HEK293 (cell line): ENCODE measurements at regions not wholly inside any gene's neighbourhood (a gene's known extent, or its start where the extent isn't known, plus 50 kb on each side); places are given as distances from the start of the nearest gene placed in this dataset.

Experiments
- CTCF ChIA-PET: fragments of 350-600 bp; formaldehyde crosslinking; extraction: SDS; loops from one replicate; lab custom pipeline; 2021; ENCODE audit warnings: antibody characterized with exemption; lab: Yijun Ruan, JAX
- POLR2A ChIA-PET: fragments of 300-600 bp; formaldehyde crosslinking; extraction: SDS; loops from one replicate; lab custom pipeline; 2020; ENCODE audit warnings: antibody characterized with exemption, inconsistent platforms; lab: Yijun Ruan, JAX
- H3K27ac ChIP-seq: fragments of 200-500 bp; sonication (Bioruptor generic); 2 replicates; pipeline ENCODE4 v1.5.1; 2014; ENCODE audit warnings: low read depth, low read length, control low read depth, inconsistent platforms; ENCODE audit errors: extremely low read depth
- H3K36me3 ChIP-seq, 2 experiments: fragments of 200-500 bp in 1 of 2; sonication (Bioruptor generic) in 1 of 2; 1 replicate in 1 of 2; 2 replicates in 1 of 2; pipeline ENCODE4 v1.5.1; 2014 to 2017; ENCODE audit warnings: inconsistent platforms in 2 of 2, low read length in 2 of 2; ENCODE audit not compliant: control insufficient read depth in 2 of 2, insufficient read depth in 1 of 2
- H3K4me1 ChIP-seq: fragments of 200-500 bp; sonication (Bioruptor generic); 2 replicates; pipeline ENCODE4 v1.5.1; 2014; ENCODE audit warnings: mild to moderate bottlenecking, low read length, inconsistent platforms; ENCODE audit not compliant: control insufficient read depth, insufficient read depth
- H3K4me3 ChIP-seq: 2 replicates; pipeline ENCODE4 v1.5.1; 2011; ENCODE audit warnings: low read depth, mild to moderate bottlenecking, control low read depth, low read length, moderate library complexity
- H3K9me3 ChIP-seq: fragments of 200-500 bp; sonication (Bioruptor generic); 2 replicates; pipeline ENCODE4 v1.5.1; 2014; ENCODE audit warnings: low read depth, low read length, inconsistent platforms; ENCODE audit not compliant: control insufficient read depth, insufficient read depth
- ATF2 ChIP-seq: fragments of 450-650 bp; formaldehyde crosslinking; IDR thresholded peaks from 2 replicates; pipeline ENCODE4 v1.5.1; 2016; ENCODE audit warnings: missing biosample characterization, missing genetic modification characterization, low read depth
- FEZF1 ChIP-seq: fragments of 450-650 bp; formaldehyde crosslinking; IDR thresholded peaks from 2 replicates; pipeline ENCODE4 v1.5.1; 2016; ENCODE audit warnings: missing biosample characterization, missing genetic modification characterization
- HOXD13 ChIP-seq: sonication (generic); formaldehyde crosslinking; IDR thresholded peaks from 2 replicates; pipeline ENCODE4 v1.8.0; 2022; ENCODE audit warnings: missing genetic modification reagents, borderline replicate concordance
- IKZF3 ChIP-seq: fragments of 450-650 bp; IDR thresholded peaks from 2 replicates; pipeline ENCODE4 v1.5.0; 2018; ENCODE audit warnings: missing biosample characterization, mild to moderate bottlenecking, missing genetic modification characterization, moderate library complexity
- KLF10 ChIP-seq: fragments of 450-650 bp; IDR thresholded peaks from 2 replicates; pipeline ENCODE4 v1.5.1; 2018; ENCODE audit warnings: missing biosample characterization, mild to moderate bottlenecking, missing genetic modification characterization
- KLF16 ChIP-seq: fragments of 450-650 bp; formaldehyde crosslinking; IDR thresholded peaks from 2 replicates; pipeline ENCODE4 v1.5.1; 2017; ENCODE audit warnings: missing biosample characterization, missing genetic modification characterization
- KLF7 ChIP-seq: fragments of 450-650 bp; formaldehyde crosslinking; IDR thresholded peaks from 2 replicates; pipeline ENCODE4 v1.5.1; 2016; ENCODE audit warnings: missing biosample characterization, missing genetic modification characterization, borderline replicate concordance
- OSR2 ChIP-seq: fragments of 450-650 bp; formaldehyde crosslinking; IDR thresholded peaks from 2 replicates; pipeline ENCODE4 v1.5.1; 2016; ENCODE audit warnings: missing biosample characterization, missing genetic modification characterization
- PRDM1 ChIP-seq: fragments of 450-650 bp; formaldehyde crosslinking; IDR thresholded peaks from 2 replicates; pipeline ENCODE4; 2016; ENCODE audit warnings: missing biosample characterization, missing genetic modification characterization
- RBAK ChIP-seq: fragments of 450-650 bp; formaldehyde crosslinking; IDR thresholded peaks from 2 replicates; pipeline ENCODE4 v1.5.1; 2016; ENCODE audit warnings: missing biosample characterization, missing genetic modification characterization
- SCRT2 ChIP-seq: fragments of 450-650 bp; formaldehyde crosslinking; IDR thresholded peaks from 2 replicates; pipeline ENCODE4 v1.5.1; 2016; ENCODE audit warnings: missing biosample characterization, missing genetic modification characterization
- TRIM28 ChIP-seq: IDR thresholded peaks from 2 replicates; pipeline ENCODE4 v1.6.1; 2011; ENCODE audit warnings: low read length, control low read depth, borderline replicate concordance
- ZFP37 ChIP-seq: fragments of 450-650 bp; formaldehyde crosslinking; IDR thresholded peaks from 2 replicates; pipeline ENCODE4 v1.5.1; 2016; ENCODE audit warnings: missing biosample characterization, missing genetic modification characterization
- ZFP41 ChIP-seq: fragments of 450-650 bp; formaldehyde crosslinking; IDR thresholded peaks from 2 replicates; pipeline ENCODE4 v1.5.1; 2016; ENCODE audit warnings: missing biosample characterization, missing genetic modification characterization, borderline replicate concordance
- ZNF121 ChIP-seq: fragments of 450-650 bp; formaldehyde crosslinking; IDR thresholded peaks from 2 replicates; pipeline ENCODE4 v1.5.1; 2016; ENCODE audit warnings: missing biosample characterization, missing genetic modification characterization
- ZNF16 ChIP-seq: fragments of 450-650 bp; formaldehyde crosslinking; IDR thresholded peaks from 2 replicates; pipeline ENCODE4 v1.5.1; 2016; ENCODE audit warnings: low read depth, missing biosample characterization, missing genetic modification characterization
- ZNF366 ChIP-seq: fragments of 450-650 bp; formaldehyde crosslinking; conservative IDR thresholded peaks from 2 replicates; pipeline ENCODE4 v1.5.1; 2016; ENCODE audit warnings: missing biosample characterization, missing genetic modification characterization
- ZNF426 ChIP-seq: fragments of 450-650 bp; formaldehyde crosslinking; IDR thresholded peaks from 2 replicates; pipeline ENCODE4 v1.5.1; 2017; ENCODE audit warnings: missing biosample characterization, missing genetic modification characterization, mild to moderate bottlenecking, inconsistent platforms, moderate library complexity
- ZNF48 ChIP-seq: fragments of 450-650 bp; formaldehyde crosslinking; IDR thresholded peaks from 2 replicates; pipeline ENCODE4 v1.5.1; 2016; ENCODE audit warnings: missing biosample characterization, missing genetic modification characterization
- ZNF571 ChIP-seq: fragments of 450-650 bp; formaldehyde crosslinking; IDR thresholded peaks from 2 replicates; pipeline ENCODE4 v1.5.0; 2017; ENCODE audit warnings: missing biosample characterization, missing genetic modification characterization
- ZNF585B ChIP-seq: fragments of 450-650 bp; formaldehyde crosslinking; IDR thresholded peaks from 2 replicates; pipeline ENCODE4 v1.5.1; 2016; ENCODE audit warnings: missing biosample characterization, missing genetic modification characterization
- ZNF600 ChIP-seq: fragments of 450-650 bp; formaldehyde crosslinking; IDR thresholded peaks from 2 replicates; pipeline ENCODE4 v1.5.1; 2016; ENCODE audit warnings: missing biosample characterization, missing genetic modification characterization
- ZNF626 ChIP-seq: fragments of 450-650 bp; sonication (Bioruptor Pico); formaldehyde crosslinking; IDR thresholded peaks from 2 replicates; pipeline ENCODE4 v1.5.1; 2018; ENCODE audit warnings: missing biosample characterization, missing genetic modification characterization, inconsistent platforms
- ZNF660 ChIP-seq: fragments of 450-650 bp; IDR thresholded peaks from 2 replicates; pipeline ENCODE4 v1.5.1; 2018; ENCODE audit warnings: missing biosample characterization, mild to moderate bottlenecking, missing genetic modification characterization
- ZNF664 ChIP-seq: fragments of 450-650 bp; formaldehyde crosslinking; IDR thresholded peaks from 2 replicates; pipeline ENCODE4 v1.5.1; 2016; ENCODE audit warnings: missing biosample characterization, missing genetic modification characterization
- ZNF677 ChIP-seq: fragments of 450-650 bp; IDR thresholded peaks from 2 replicates; pipeline ENCODE4 v1.5.0; 2018; ENCODE audit warnings: missing biosample characterization, mild to moderate bottlenecking, missing genetic modification characterization, moderate library complexity

- Histone ChIP-seq H3K4me1 (no peaks in the 10 kb centered on the region), H3K4me3 (no peak overlapping the region), H3K9me3 (no peaks in the 10 kb centered on the region), H3K36me3 (no peaks in the 10 kb centered on the region), H3K27ac (no peak overlapping the region)
- POLR2A ChIA-PET: no interaction called here
- TF ChIP-seq ZFP41 (tag by site-specific recombination): no peak
- TF ChIP-seq SCRT2 (tag by site-specific recombination): no peak
- TF ChIP-seq PRDM1 (tag by site-specific recombination): peak; percentile 98
- TF ChIP-seq ZNF366 (tag by site-specific recombination): 0 out of 2 replicates have a peak, but pooled peaks have one; percentile 32
- CTCF ChIA-PET: interaction anchor here (1.0 kb wide), 1 partner anchor 9 kb away, joined by 3 read pairs; no protein-coding TSS in a partner anchor
Measured at GRCh38 chr3:17955411-17955810, 213.0 kb upstream of the TBC1D5 start.

- Histone ChIP-seq H3K36me3 (no peaks in the 10 kb centered on the region), H3K4me3 (no peak overlapping the region), H3K27ac (no peak overlapping the region)
- POLR2A ChIA-PET: no interaction called here
- TF ChIP-seq ZNF660: no peak
- TF ChIP-seq ZNF48 (tag by site-specific recombination): no peak
- TF ChIP-seq ZNF121 (tag by site-specific recombination): no peak
- TF ChIP-seq ZNF16: no peak
- no peak for TF ChIP-seq ZNF626 (tag by site-specific recombination)
- TF ChIP-seq ZNF677 (tag by site-specific recombination): no peak
- no peak for TF ChIP-seq ZNF426 (tag by site-specific recombination)
- no peak for TF ChIP-seq ATF2 (tag by site-specific recombination)
- no peak for TF ChIP-seq KLF16 (tag by site-specific recombination)
- no peak for TF ChIP-seq RBAK (tag by site-specific recombination)
- no peak for TF ChIP-seq ZNF571 (tag by site-specific recombination)
- TF ChIP-seq FEZF1 (tag by site-specific recombination): no peak
- TF ChIP-seq TRIM28: no peak
- TF ChIP-seq, all 188 proteins: peak for 0
- Histone ChIP-seq H3K4me1 (no peaks in the 10 kb centered on the region), H3K9me3 (no peaks in the 10 kb centered on the region)
- CTCF ChIA-PET: interaction anchor here (1.0 kb wide), 1 partner anchor 9 kb away, joined by 3 read pairs; no protein-coding TSS in a partner anchor
Measured at GRCh38 chr3:17954801-17955200, 212.4 kb upstream of the TBC1D5 start.

- ChIA-PET POLR2A (no interaction called here), CTCF (no interaction called here)
- no peak overlapping the region for H3K4me3 ChIP-seq
- TF ChIP-seq OSR2 (no peak), ZNF585B (tag by site-specific recombination) (peak; percentile 20; the same call in 1 of the 2 replicates), HOXD13 (CRISPR knock-in tag) (no peak)
- no peaks in the 10 kb centered on the region for H3K36me3 ChIP-seq
- H3K4me1 ChIP-seq: no peaks in the 10 kb centered on the region
- H3K27ac ChIP-seq: no peak overlapping the region
- H3K9me3 ChIP-seq: no peaks in the 10 kb centered on the region
Measured at GRCh38 chr3:17951241-17951640, 208.8 kb upstream of the TBC1D5 start.

- Histone ChIP-seq H3K9me3 (no peaks in the 10 kb centered on the region), H3K36me3 (no peaks in the 10 kb centered on the region), H3K27ac (no peak overlapping the region), H3K4me1 (no peaks in the 10 kb centered on the region), H3K4me3 (no peak overlapping the region)
- ChIA-PET CTCF (no interaction called here), POLR2A (no interaction called here)
- TF ChIP-seq KLF10 (tag by site-specific recombination): no peak
- TF ChIP-seq ZNF600 (tag by site-specific recombination): no peak
- no peak for TF ChIP-seq ZFP37 (tag by site-specific recombination)
- no peak for TF ChIP-seq SCRT2 (tag by site-specific recombination)
- TF ChIP-seq IKZF3 (tag by site-specific recombination): no peak
- TF ChIP-seq KLF7 (tag by site-specific recombination): no peak
- no peak for TF ChIP-seq ZNF664 (tag by site-specific recombination)
Measured at GRCh38 chr3:17949101-17949500, 206.7 kb upstream of the TBC1D5 start.
